NCI-H2196 treated with DMSO at 0.1 percent for 48 hours (cell line): ENCODE measurements at regions not wholly inside any gene's neighbourhood (a gene's known extent, or its start where the extent isn't known, plus 50 kb on each side); places are given as distances from the start of the nearest gene placed in this dataset.
"Not testable (repeated sequence)": the region's sequence is repeated elsewhere in the genome, so short reads cannot be mapped to it uniquely, and the experiment has no call there.

Experiments used
- DNase-seq: peaks from one replicate; lab custom pipeline; 2025; ENCODE audit not compliant: unreplicated experiment; lab: John Stamatoyannopoulos, UW

GRCh38 chr4:179165000-179165738 is 1722.9 kb upstream of the AGA start:
- DNase-seq, result no peak

GRCh38 chr4:179165862-179166261 is 1723.6 kb upstream of the AGA start:
- no peak for DNase-seq

GRCh38 chr4:179170308-179170707 is 1728.1 kb upstream of the AGA start:
- not testable (repeated sequence) for DNase-seq

- DNase-seq, result no peak
These were observed 1740.5 kb upstream of the AGA start for GRCh38 chr4:179182741-179183140.

- DNase-seq, result no peak
These were observed 1753.7 kb upstream of the AGA start for GRCh38 chr4:179195887-179196286.

GRCh38 chr4:179196511-179196910 is 1754.3 kb upstream of the AGA start:
- DNase-seq, result no peak

- DNase-seq, result no peak
These were observed 1758.4 kb upstream of the AGA start for GRCh38 chr4:179200681-179201080.

- DNase-seq, result no peak
These were observed 1783.4 kb upstream of the AGA start for GRCh38 chr4:179225594-179225993.

- DNase-seq, result no peak
These were observed 1806.6 kb upstream of the AGA start for GRCh38 chr4:179248821-179249220.

GRCh38 chr4:179268791-179269190 is 1826.6 kb upstream of the AGA start:
- no peak for DNase-seq

- DNase-seq, result no peak
These were observed 1830.0 kb upstream of the AGA start for GRCh38 chr4:179272282-179272681.

- no peak for DNase-seq
These were observed 1836.4 kb upstream of the AGA start for GRCh38 chr4:179278647-179279046.

- no peak for DNase-seq
These were observed 1843.5 kb upstream of the AGA start for GRCh38 chr4:179285696-179286095.

GRCh38 chr4:179291657-179292056 is 1849.4 kb upstream of the AGA start:
- DNase-seq, result no peak

GRCh38 chr4:179292468-179292867 is 1850.2 kb upstream of the AGA start:
- DNase-seq, result no peak

GRCh38 chr4:179307297-179308136 is 1865.3 kb upstream of the AGA start:
- no peak for DNase-seq

- no peak for DNase-seq
These were observed 1871.6 kb upstream of the AGA start for GRCh38 chr4:179313823-179314222.

- no peak for DNase-seq
These were observed 1882.9 kb upstream of the AGA start for GRCh38 chr4:179325181-179325580.

- DNase-seq, result no peak
These were observed 1886.4 kb upstream of the AGA start for GRCh38 chr4:179328627-179329026.

- DNase-seq, result no peak
These were observed 1889.1 kb upstream of the AGA start for GRCh38 chr4:179331362-179331761.

- no peak for DNase-seq
These were observed 1902.6 kb upstream of the AGA start for GRCh38 chr4:179344861-179345260.

GRCh38 chr4:179352221-179352620 is 1910.0 kb upstream of the AGA start:
- no peak for DNase-seq
